ENCODE measurements at regions not wholly inside any gene's neighbourhood (a gene's known extent, or its start where the extent isn't known, plus 50 kb on each side); places are given as distances from the start of the nearest gene placed in this dataset.

GRCh38 chr4:43898836-43899235 is 549.8 kb downstream of the KCTD8 start:
- no peak for ATAC-seq

GRCh38 chr4:43903456-43903855 is 545.2 kb downstream of the KCTD8 start:
- Mint-ChIP-seq H3K9me3 (peaks cover 7% of the 10 kb centered on the region), H3K27me3 (no peaks in the 10 kb centered on the region), H3K27ac (no peak overlapping the region), H3K36me3 (no peaks in the 10 kb centered on the region), H3K4me1 (ENCODE audit: low read depth in 2 of 2) (no peaks in the 10 kb centered on the region), H3K4me3 (no peak overlapping the region)
- ATAC-seq (no peak), DNase-seq (ENCODE audit: low spot score) (no peak)

More at GRCh38 chr4:43898836-43899235, 549.8 kb downstream of the KCTD8 start:
- no peak for DNase-seq (ENCODE audit: low spot score)
- Mint-ChIP-seq H3K4me1 (ENCODE audit: low read depth in 2 of 2) (no peaks in the 10 kb centered on the region), H3K4me3 (no peak overlapping the region), H3K9me3 (peaks cover 18% of the 10 kb centered on the region), H3K36me3 (peaks cover 8% of the 10 kb centered on the region), H3K27me3 (no peaks in the 10 kb centered on the region), H3K27ac (no peak overlapping the region)

- no peak for ATAC-seq
- DNase-seq (ENCODE audit: low spot score): no peak
- H3K9me3 Mint-ChIP-seq: peaks cover 26% of the 10 kb centered on the region
- H3K36me3 Mint-ChIP-seq: peaks cover 17% of the 10 kb centered on the region
- H3K27me3 Mint-ChIP-seq: no peaks in the 10 kb centered on the region
- no peak overlapping the region for H3K4me3 Mint-ChIP-seq
- H3K4me1 Mint-ChIP-seq (ENCODE audit: low read depth in 2 of 2): no peaks in the 10 kb centered on the region
- H3K27ac Mint-ChIP-seq: no peak overlapping the region
Measured at GRCh38 chr4:43918377-43918776, 530.2 kb downstream of the KCTD8 start.

GRCh38 chr4:43932448-43932847 is 516.2 kb downstream of the KCTD8 start:
- H3K4me1 Mint-ChIP-seq (ENCODE audit: low read depth in 2 of 2): no peaks in the 10 kb centered on the region
- ATAC-seq: no peak
- no peak for DNase-seq (ENCODE audit: low spot score)
- H3K36me3 Mint-ChIP-seq: no peaks in the 10 kb centered on the region
- no peaks in the 10 kb centered on the region for H3K27me3 Mint-ChIP-seq
- H3K4me3 Mint-ChIP-seq: no peak overlapping the region
- no peak overlapping the region for H3K27ac Mint-ChIP-seq
- peaks cover 12% of the 10 kb centered on the region for H3K9me3 Mint-ChIP-seq

- H3K9me3 Mint-ChIP-seq: peaks cover 16% of the 10 kb centered on the region
- no peaks in the 10 kb centered on the region for H3K27me3 Mint-ChIP-seq
- H3K4me3 Mint-ChIP-seq: no peak overlapping the region
- no peak for DNase-seq (ENCODE audit: low spot score)
- H3K27ac Mint-ChIP-seq: no peak overlapping the region
- no peak for ATAC-seq
- H3K36me3 Mint-ChIP-seq: no peaks in the 10 kb centered on the region
- no peaks in the 10 kb centered on the region for H3K4me1 Mint-ChIP-seq (ENCODE audit: low read depth in 2 of 2)
Measured at GRCh38 chr4:43943998-43944397, 504.6 kb downstream of the KCTD8 start.

GRCh38 chr4:43959976-43960375 is 488.6 kb downstream of the KCTD8 start:
- no peaks in the 10 kb centered on the region for H3K27me3 Mint-ChIP-seq
- ATAC-seq (no peak), DNase-seq (ENCODE audit: low spot score) (no peak)
- H3K9me3 Mint-ChIP-seq: peaks cover 15% of the 10 kb centered on the region
- no peak overlapping the region for H3K27ac Mint-ChIP-seq
- no peaks in the 10 kb centered on the region for H3K4me1 Mint-ChIP-seq (ENCODE audit: low read depth in 2 of 2)
- H3K4me3 Mint-ChIP-seq: no peak overlapping the region
- H3K36me3 Mint-ChIP-seq: no peaks in the 10 kb centered on the region

- no peaks in the 10 kb centered on the region for H3K4me1 Mint-ChIP-seq (ENCODE audit: low read depth in 2 of 2)
- peaks cover 7% of the 10 kb centered on the region for H3K9me3 Mint-ChIP-seq
- H3K36me3 Mint-ChIP-seq: no peaks in the 10 kb centered on the region
- no peak overlapping the region for H3K4me3 Mint-ChIP-seq
- no peak for ATAC-seq
- H3K27me3 Mint-ChIP-seq: no peaks in the 10 kb centered on the region
- DNase-seq (ENCODE audit: low spot score): no peak
- H3K27ac Mint-ChIP-seq: no peak overlapping the region
Measured at GRCh38 chr4:43968011-43968410, 480.6 kb downstream of the KCTD8 start.

GRCh38 chr4:43983610-43984009 is 465.0 kb downstream of the KCTD8 start:
- Mint-ChIP-seq H3K4me1 (ENCODE audit: low read depth in 2 of 2) (no peaks in the 10 kb centered on the region), H3K27me3 (no peaks in the 10 kb centered on the region), H3K9me3 (peaks cover 11% of the 10 kb centered on the region), H3K27ac (no peak overlapping the region), H3K36me3 (peaks cover 4% of the 10 kb centered on the region), H3K4me3 (no peak overlapping the region)
- ATAC-seq: no peak
- DNase-seq (ENCODE audit: low spot score): no peak

GRCh38 chr4:43987331-43987944 is 461.2 kb downstream of the KCTD8 start:
- Mint-ChIP-seq H3K36me3 (peaks cover 4% of the 10 kb centered on the region), H3K27ac (no peak overlapping the region), H3K4me1 (ENCODE audit: low read depth in 2 of 2) (no peaks in the 10 kb centered on the region), H3K4me3 (no peak overlapping the region), H3K9me3 (peaks cover 14% of the 10 kb centered on the region), H3K27me3 (no peaks in the 10 kb centered on the region)
- DNase-seq (ENCODE audit: low spot score) (no peak), ATAC-seq (no peak)

- no peak for DNase-seq (ENCODE audit: low spot score)
- Mint-ChIP-seq H3K36me3 (no peaks in the 10 kb centered on the region), H3K27me3 (no peaks in the 10 kb centered on the region), H3K4me3 (no peak overlapping the region), H3K4me1 (ENCODE audit: low read depth in 2 of 2) (no peaks in the 10 kb centered on the region), H3K27ac (no peak overlapping the region), H3K9me3 (peaks cover 13% of the 10 kb centered on the region)
- no peak for ATAC-seq
Measured at GRCh38 chr4:43990551-43990950, 458.1 kb downstream of the KCTD8 start.

- no peak for DNase-seq (ENCODE audit: low spot score)
- peaks cover 13% of the 10 kb centered on the region for H3K9me3 Mint-ChIP-seq
- no peak overlapping the region for H3K4me3 Mint-ChIP-seq
- no peak overlapping the region for H3K27ac Mint-ChIP-seq
- H3K4me1 Mint-ChIP-seq (ENCODE audit: low read depth in 2 of 2): no peaks in the 10 kb centered on the region
- H3K27me3 Mint-ChIP-seq: no peaks in the 10 kb centered on the region
- ATAC-seq: no peak
- no peaks in the 10 kb centered on the region for H3K36me3 Mint-ChIP-seq
Measured at GRCh38 chr4:43990963-43991362, 457.6 kb downstream of the KCTD8 start.

- Mint-ChIP-seq H3K27ac (no peak overlapping the region), H3K9me3 (peaks cover 17% of the 10 kb centered on the region), H3K4me1 (ENCODE audit: low read depth in 2 of 2) (no peaks in the 10 kb centered on the region), H3K4me3 (no peak overlapping the region), H3K36me3 (no peaks in the 10 kb centered on the region), H3K27me3 (no peaks in the 10 kb centered on the region)
- DNase-seq (ENCODE audit: low spot score) (no peak), ATAC-seq (no peak)
Measured at GRCh38 chr4:43992552-43992951, 456.1 kb downstream of the KCTD8 start.

GRCh38 chr4:43993196-43993902 is 455.3 kb downstream of the KCTD8 start:
- Mint-ChIP-seq H3K27me3 (no peaks in the 10 kb centered on the region), H3K9me3 (peaks cover 17% of the 10 kb centered on the region), H3K36me3 (no peaks in the 10 kb centered on the region), H3K4me1 (ENCODE audit: low read depth in 2 of 2) (no peaks in the 10 kb centered on the region), H3K27ac (no peak overlapping the region), H3K4me3 (no peak overlapping the region)
- DNase-seq (ENCODE audit: low spot score) (no peak), ATAC-seq (no peak)

- H3K4me3 Mint-ChIP-seq: no peak overlapping the region
- H3K4me1 Mint-ChIP-seq (ENCODE audit: low read depth in 2 of 2): no peaks in the 10 kb centered on the region
- H3K27ac Mint-ChIP-seq: no peak overlapping the region
- H3K27me3 Mint-ChIP-seq: no peaks in the 10 kb centered on the region
- DNase-seq (ENCODE audit: low spot score): no peak
- H3K36me3 Mint-ChIP-seq: no peaks in the 10 kb centered on the region
- peaks cover 7% of the 10 kb centered on the region for H3K9me3 Mint-ChIP-seq
- ATAC-seq: no peak
Measured at GRCh38 chr4:43999669-44000068, 448.9 kb downstream of the KCTD8 start.

- ATAC-seq: no peak
- DNase-seq (ENCODE audit: low spot score): no peak
- Mint-ChIP-seq H3K4me3 (no peak overlapping the region), H3K27me3 (no peaks in the 10 kb centered on the region), H3K36me3 (no peaks in the 10 kb centered on the region), H3K9me3 (peaks cover 4% of the 10 kb centered on the region), H3K27ac (no peak overlapping the region), H3K4me1 (ENCODE audit: low read depth in 2 of 2) (no peaks in the 10 kb centered on the region)
Measured at GRCh38 chr4:44002368-44002767, 446.2 kb downstream of the KCTD8 start.

Data from natural killer cell treated with Interleukin-12 subunit alpha and Interleukin-12 subunit beta and Interleukin-15 and Interleukin-18, amount 100 ng/mL, for 72 hours (primary cell).